NCI-H446 (cell line): ENCODE measurements at regions not wholly inside any gene's neighbourhood (a gene's known extent, or its start where the extent isn't known, plus 50 kb on each side); places are given as distances from the start of the nearest gene placed in this dataset.

ENCODE experiments used
- DNase-seq, 2 experiments: peaks; one replicate each; lab custom pipeline; 2025; lab: John Stamatoyannopoulos, UW

DNA sequence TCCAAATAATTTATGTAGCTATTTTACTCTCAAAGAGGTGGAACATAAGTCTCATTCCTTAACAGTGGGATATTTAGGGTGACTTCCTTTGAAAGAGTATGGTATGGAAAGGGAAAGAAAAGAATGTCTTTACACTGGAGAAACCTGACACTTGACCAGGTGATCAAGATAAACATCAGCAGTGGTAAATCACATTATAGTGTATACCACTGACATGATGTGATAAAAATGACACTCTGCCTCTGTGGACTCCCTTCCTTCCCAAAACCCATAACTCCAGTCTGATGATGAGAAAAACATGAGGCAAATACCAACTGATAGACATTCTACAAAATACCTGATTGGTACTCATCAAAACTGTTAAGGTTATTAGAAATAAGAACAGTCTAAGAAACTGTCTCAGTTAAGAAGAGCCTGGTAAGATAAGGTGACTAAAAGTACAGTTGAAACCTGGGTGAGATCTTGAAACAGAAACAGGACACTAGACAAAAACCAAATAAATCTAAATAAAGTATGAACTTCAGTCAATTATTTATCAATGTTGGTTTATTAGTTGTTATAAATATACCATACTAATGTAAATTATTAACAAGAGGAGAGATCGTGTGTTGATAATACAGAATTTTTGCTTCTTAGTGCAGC is 144.2 kb upstream of the PCDH18 start:
- no peak for DNase-seq

DNA sequence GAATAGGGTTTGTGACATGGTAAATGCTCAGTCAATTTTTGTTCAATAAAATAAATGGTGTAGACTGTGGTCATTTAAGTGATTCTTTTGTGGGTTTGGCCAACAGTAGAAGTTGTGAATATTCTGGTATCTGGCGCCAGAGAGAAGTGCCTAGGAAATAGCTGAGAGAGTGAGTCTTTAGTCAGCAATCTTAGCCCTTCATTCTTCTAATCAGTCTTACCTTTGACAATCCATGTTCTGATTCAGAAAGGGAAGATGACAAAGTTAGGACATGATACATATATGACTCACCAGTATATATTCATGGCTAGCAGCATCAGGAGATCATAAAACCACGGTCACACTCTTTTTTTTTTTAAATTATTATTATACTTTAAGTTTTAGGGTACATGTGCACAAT is 141.8 kb upstream of the PCDH18 start:
- DNase-seq, result no peak

DNA sequence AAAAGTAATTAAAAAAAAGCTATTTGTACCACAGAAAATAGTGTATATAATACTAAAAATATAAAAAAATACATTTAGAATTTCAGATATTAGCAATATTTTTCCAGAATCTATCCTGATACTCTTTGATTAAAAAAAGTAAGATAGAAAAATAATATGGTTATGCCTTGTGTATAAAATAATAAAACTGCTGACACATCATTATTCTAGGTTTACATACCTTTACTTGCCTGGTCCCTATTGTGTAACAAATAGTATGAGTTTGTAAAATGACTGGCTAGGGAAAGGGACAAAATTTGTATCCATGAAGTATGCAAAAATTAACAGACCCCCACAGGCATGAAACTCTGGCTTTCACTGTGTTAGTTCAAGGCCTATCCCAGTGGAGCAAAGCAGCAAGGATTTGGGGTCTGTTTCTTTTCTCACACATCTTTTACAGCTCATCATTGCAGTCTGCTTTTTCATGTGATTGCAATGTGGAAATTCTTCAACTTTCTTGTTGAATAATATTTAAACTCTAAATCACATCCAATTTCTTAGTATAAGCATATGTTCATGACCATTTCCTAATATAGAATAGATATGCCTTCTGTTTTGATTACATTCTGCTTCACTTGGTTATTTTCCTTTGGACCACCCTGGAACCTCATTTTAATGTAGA is 136.7 kb upstream of the PCDH18 start:
- DNase-seq, result no peak

DNA sequence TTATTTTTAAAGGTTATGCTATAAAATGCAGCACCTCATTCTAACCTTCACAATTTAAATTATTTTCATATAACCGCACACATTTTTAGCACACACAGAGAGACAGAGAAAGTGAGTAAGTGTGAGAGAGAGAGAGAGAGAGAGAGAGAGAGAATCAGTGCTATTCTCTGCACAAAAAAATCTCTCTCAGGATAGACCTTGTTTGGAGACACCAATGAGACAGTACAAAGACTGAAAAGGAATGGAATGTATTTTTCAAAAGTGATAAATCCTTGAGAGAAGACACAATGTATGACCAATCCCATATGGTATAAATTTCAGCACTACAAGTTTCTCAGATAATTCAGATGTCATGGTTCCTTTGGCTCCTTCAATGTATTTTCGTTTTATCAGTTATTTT is 132.1 kb upstream of the PCDH18 start:
- no peak for DNase-seq

DNA sequence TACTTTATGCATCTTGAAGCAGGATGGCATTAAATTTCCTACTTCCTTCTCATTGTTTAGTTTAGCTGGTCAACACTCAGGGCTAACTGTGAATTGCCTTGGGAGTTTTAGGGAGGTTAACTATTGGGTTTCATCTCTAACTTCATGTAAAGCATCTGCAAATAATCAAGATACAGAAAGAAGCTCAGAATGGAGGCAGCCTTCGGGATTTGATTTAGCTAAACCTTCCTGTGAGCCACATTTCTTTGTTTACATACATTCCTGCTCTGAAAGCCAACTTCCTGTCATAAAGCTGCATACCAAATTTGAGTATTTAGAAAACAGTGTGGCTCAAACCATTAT is 131.7 kb upstream of the PCDH18 start:
- no peak for DNase-seq

DNA sequence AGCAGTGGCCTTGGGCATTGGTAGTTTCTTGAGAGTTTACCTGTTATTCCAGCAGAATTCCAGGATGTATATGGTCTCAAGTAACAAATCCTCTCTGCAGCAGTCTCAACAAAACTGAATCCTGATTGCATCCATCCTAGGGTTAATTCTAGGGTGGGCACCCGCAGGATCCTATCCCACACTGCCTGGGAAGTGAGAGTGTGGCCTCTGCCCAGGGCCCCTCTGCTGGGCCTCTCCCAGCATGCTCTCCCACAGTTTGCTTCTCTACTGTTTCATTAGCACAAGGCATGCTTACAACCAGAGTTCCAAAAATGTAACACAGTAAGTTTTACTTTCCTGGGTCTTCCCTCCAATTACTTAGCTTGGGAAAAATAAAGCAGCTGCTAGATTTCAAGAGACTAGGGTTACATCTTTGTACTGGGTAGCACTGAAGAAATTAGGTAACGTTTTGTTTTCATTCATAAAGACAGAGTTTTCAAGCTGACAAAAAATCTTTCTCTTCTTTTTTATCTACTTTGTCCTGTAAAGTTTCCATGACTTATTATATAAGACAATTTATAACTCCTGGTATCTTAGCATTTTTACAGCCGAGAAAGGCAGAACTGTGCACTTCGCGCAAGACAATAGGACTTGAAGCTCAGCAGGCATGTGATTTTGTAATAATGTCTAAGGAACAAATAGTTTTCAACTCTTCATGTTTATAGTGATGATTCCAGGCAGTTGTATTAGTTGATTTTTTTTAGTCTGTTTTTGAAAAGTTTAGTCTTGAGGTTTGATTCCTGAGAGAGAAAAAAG is 131.2 kb upstream of the PCDH18 start:
- no peak for DNase-seq

DNA sequence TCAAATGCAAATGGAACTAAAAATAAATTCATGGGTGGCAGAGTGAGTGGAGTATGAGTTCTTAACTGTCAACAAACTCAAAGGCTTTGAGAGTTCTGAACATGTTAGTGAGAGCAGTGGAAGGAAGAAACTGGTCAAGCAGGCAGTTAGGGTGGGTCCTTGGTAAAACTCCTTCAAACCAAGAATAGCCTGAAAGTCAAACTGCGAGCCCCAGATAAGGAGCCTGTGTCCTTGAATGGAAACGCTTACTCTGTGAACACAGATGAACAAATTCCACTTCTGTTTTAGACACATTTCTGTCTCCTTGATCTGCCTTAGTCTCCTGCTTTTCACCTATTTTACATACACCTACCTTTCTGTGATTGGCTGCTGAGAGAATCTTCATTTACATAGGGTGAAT is 129.4 kb upstream of the PCDH18 start:
- DNase-seq, result no peak

DNA sequence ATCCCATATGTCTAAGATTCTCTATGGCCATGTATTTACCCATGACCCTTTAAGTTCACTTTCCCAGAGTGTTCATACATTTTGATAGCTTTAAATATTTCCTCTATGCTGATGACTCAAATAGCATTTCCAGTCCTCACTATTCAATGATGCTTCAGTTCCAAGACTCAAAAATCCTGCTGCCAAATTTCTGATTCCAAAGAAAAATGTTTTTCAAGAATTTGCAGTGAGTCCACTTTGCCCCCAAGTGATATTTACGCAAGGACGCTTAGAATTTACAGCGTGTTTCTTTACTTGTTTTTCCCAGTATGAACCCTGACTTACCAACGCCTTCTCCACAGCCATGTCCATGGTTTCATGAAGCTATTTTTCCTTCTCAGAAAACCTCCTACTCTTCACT is 127.9 kb upstream of the PCDH18 start:
- DNase-seq, result no peak

DNA sequence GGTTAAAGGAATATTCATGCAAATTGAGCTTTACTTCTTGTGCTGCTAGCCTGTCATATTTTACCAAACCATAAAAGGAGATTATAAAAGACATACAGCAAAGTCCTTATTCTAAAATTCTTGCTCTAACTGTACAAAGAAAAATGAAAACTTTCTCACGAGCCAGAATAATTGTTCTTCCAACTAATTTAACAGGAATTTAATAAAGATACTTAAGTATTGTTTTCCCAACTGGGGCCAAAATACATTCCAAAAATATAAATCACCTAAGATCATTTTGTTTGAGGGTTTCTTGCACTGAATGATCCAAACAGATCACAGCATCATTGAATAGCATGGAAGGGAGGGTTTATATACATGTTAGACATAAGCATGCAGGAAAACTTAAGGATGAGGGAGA is 127.1 kb upstream of the PCDH18 start:
- DNase-seq, result no peak

DNA sequence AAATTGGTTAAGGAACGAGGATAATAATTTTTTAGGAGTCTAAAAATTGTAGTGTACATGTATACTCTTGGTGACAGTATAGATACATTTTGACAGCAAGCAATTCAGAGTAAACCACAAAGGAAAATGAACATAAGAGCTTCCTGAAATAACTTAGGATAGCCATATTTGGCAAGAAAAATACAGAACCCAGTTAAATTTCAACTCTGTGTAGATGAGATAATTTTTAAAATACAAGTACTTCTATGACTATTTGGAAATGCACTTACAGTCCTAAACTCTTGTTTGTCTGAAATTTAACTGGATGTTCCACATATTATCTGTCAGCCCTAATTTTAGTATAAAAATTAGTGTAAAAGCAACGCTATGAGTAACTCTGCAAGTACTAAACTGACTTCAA is 124.4 kb upstream of the PCDH18 start:
- no peak for DNase-seq

DNA sequence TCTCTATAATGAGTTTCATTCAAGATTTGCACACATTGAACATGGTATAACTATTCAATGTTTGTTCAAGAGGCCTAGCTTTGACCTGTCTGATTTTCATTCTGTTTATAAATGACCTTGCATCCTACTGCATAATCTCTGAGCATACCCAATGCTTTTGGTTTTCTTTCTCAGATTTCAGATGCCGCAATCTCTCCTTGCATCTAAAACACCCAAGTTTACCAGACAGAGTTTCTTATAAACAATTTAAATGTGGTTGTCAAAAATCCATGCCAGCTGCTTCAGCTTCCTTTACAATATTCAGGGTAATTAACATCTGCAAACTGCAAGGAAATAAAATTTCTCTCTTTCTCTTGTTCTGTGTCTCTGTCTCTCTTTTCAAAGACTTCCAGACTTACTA is 123.0 kb upstream of the PCDH18 start:
- DNase-seq, result no peak

DNA sequence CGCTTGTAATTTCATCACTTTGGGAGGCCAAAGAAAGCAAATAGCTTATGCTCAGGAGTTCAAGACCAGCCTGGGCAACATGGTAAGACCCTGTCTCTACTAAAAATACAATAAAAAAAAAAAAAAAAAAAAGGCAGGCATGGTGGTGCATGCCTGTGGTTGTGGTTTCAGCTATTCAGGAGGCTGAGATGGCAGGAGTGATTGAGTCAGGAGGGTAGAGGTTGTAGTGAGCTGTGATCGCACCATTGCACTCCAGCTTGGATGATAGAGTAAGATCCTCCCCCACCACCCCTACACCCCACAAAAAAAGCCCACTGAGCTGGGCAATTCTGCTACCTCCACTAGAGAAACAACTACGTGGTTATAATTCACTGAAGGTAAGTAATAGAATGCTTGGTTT is 118.8 kb upstream of the PCDH18 start:
- DNase-seq, result no peak

DNA sequence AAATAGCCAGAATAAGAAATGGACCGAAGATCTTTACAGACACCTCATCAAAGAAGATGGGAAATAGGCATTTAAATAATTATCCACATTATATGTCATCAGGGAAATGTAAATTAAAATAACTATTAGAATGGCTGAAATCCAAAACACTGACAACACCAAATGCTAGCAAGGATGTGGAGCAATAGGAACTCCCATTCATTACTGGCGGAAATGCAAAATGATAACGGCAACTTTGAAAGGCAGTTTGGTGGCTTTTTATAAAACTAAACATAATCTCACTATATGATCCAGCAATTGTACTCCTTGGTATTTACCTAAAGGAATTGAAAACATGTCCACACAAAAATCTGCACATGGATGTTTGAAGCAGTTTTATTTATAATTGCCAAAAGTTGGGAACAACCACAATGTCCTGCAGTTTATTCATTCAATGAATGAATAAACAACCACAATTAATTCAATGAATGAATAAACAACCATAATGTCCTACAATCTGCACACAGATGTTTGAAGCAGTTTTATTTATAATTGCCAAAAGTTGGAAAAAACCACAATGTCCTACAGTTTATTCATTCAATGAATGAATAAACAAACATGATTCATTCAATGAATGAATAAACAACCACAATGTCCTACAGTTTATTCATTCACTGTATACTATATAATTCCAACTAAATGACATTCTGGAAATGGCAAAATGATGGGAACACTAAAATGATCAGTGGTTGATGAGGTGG is 117.6 kb upstream of the PCDH18 start:
- DNase-seq, result no peak

DNA sequence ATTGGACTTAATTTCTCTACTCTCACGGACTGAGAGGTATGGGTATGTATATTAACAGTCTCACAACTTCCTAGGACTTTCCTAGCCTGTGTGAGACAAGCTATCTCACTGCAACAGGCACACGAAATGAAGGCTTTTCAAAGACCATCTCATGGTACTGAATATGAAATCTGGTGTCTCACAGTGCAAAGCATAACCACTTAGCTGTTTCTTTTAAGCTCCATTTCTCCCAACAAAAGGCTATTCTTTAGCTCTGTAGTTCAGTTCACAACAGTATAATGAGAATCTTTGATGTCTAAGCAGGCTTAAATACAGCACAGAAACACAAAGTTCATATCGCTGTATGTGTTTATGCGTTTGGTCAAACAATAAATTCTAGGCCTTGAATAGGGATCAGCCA is 116.2 kb upstream of the PCDH18 start:
- DNase-seq, result no peak

DNA sequence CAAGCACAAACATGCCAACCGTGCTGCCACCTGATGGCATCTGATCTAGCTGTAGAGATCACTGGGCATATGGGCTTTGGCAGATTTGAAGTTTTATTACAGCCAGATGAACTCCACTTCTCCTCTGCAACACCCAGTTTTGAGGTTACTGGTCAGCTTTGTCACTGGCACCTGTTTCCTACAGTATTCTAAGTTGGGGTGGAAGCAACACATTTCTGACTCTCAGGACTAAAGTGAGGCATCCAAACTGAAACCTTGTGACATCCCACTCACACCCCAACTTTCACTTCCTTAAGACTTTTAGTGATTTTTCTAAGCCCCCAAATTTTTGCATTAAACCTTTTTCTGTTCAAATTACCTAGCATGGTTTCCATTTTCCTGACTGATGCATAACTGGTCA is 115.1 kb upstream of the PCDH18 start:
- no peak for DNase-seq

DNA sequence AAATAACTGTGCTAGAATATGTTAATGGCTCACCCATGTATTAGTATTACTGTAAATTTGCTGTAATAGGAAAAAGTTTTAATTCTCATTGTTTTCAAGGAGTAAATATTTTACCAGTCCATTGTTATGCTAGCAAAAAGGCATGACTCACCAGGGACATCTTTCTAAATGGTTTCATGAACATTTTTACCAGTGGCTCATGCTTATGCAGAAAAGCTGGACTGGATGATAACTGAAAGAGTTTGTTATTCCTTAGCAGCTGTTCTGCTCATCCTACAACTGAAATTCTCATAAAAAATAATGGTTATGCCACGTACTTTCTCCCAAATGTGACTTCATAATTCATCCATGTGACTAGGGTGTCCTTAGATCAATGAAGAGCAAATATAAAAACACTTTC is 111.9 kb upstream of the PCDH18 start:
- no peak for DNase-seq

DNA sequence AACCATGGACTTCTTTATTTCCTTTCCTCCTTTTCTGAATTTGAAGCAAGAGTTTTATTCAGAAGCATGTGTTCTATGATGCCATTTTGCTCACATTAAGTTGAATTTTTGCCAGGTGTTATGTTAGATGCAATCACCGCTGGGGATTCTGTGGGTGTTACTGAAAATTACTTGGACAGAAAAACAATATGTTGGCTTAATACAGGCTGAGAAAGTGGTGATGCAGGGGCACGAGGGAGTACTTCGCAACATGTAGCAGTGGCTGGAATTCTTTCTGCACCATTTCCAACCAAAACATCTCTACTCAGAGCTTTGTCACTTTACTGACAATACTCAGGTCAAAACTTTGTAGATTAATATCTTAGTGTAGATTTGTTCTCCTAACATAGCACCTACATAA is 109.2 kb upstream of the PCDH18 start:
- peak in 1 of 2 experiments; percentile 50 for DNase-seq

DNA sequence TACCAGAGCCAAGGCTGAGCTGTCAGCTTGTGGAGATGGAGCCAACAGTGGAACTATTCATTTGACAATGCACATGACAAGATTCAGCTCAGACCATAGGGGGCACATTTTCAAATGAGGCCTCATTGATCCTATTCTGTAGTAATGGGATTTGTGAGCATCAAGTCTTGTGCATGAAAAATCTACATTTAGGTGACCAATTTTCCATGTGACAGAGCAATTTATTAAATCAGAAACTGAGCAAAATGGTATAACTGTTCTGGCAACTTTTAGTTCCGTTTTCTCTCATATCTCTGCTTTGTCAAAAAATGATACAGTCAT is 108.5 kb upstream of the PCDH18 start:
- no peak for DNase-seq

DNA sequence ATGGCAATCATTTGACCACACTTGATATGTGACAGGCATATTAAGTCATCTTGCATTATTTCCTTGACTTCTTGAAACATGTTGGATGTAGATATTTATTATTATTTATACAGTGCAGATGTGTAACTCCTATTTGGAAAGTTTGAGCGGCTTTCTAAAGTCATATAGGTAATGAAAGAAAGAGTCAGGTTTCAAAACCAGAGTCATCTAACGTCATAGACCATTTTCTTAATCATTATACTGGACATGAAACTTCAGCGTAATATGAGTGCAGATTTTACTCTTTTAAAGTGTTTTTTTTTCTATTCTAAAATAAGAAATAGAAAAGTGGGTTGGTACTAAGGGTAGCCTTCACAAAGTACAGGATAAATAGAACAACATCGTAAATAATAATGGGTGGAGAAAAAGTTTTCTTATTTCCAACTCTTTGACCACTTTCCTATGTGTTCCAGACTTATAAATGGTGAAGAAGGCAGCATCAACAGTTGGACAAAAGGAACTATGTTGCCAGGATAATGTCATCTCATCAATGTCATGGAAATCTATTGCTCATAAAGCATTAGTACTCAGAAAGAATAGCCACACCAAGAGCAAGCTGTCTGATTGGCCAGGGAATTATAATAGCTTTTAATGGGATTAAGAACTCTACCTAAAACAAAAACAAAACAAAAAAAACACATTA is 108.0 kb upstream of the PCDH18 start:
- peak in 1 of 2 experiments; percentile 11 for DNase-seq

DNA sequence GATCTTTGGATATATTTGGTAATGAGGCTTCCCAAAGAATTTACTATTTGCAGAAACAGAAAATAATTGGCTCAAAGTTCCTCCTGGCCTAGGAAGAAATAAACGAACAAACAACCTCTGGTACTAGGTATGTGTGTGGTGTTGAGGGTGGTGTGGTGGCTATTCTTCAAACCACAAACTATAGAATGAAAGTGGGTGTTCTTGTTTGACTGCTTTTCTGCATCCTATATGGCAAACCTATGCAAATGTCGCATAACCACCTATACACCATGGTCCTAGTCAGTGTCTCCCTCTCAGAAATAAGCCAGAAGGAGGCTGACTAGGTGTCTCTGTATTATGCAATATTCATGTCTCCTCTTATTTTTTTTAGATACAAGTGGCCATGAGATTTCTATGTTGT is 106.6 kb upstream of the PCDH18 start:
- DNase-seq, result no peak

DNA sequence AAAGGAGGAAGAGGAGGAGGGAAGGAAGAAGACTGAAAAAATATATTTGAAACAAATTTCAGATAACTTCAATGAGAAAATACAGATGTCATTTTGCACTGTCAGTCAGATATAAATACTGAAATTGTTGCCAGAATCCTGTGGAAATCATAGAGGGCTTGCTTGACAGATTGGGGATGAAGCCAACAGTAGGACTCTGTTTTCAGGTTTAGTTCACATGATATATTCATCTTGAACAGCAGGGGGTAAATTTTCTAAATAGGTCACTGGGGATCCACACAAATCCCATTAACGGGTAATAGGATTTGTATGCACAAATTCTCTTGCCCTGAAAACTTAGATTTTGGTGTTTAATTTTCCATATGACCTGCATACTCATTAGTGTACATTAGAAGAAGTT is 103.3 kb upstream of the PCDH18 start:
- peak; percentile 50 to 91 for DNase-seq

DNA sequence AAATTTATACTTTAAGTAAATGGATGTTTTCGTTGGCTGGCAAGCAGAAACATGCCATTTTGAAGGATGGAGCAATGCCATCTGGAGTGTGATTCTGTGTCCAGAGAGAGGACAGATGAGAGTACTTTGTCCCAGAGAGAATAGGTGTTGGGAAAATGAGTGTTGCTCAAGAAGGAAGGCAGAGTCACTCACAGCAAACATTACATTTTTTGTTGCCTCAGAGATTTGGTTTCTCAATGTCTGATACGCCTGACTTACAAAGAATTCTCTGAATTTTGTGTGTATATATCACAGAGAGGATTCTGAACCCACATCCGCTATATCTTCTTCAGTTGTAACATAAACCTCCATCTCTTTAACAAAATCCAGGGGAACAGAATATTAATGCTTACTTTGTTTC is 102.8 kb upstream of the PCDH18 start:
- DNase-seq, result peak; percentile 48 to 74
